CD4-positive, alpha-beta T cell treated with Interleukin-10 for 1 hour (primary cell): ENCODE measurements at regions not wholly inside any gene's neighbourhood (a gene's known extent, or its start where the extent isn't known, plus 50 kb on each side); places are given as distances from the start of the nearest gene placed in this dataset.

Experiments used
- DNase-seq: peaks from one replicate; pipeline ENCODE4 v3.0.0-alpha.2; 2020

DNA sequence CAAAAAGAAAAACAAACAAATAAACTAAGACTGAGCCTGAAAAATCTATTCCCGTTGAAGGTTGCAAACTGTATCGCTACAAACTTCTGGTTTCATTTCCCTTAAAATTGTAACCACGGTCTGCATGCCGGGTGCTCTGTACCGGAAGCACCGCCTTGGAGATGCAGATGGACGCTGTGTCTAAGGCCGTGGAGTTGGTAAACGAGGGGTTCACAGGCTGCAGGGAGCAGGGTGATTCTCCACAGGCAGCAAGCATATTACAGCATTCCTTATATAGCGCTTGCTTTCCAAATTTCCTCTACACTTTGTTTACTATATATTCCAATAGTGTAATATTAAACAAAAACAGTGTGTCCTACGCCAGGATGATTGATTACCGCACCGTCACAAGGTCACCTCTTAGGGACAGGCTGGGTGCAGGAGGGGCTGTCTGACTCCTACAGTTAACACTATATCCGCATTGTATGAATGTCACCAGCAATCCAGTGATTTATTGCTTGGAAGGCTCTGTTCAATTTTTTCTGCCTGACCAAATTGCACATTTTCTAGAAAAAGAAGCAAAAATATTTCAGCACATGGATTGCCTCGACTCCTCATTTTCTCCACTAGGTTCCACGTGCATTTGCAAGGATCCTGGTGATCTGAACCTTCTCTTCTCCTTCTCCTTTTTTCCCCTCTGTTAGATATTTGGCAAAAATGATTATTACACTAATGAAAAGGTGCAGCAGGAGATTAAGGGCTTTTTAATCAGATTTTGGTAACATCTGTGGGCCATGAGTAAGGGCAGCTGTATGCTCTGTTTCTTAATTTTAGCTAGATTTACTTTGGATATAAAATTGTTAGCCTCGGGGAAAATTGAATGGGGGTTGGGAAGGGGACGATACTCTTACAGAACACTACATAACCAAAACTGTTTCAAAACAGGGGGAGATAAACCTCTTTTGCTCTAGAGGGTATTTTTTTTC lies 325.8 kb upstream of the MGMT start:
- DNase-seq: no peak

DNA sequence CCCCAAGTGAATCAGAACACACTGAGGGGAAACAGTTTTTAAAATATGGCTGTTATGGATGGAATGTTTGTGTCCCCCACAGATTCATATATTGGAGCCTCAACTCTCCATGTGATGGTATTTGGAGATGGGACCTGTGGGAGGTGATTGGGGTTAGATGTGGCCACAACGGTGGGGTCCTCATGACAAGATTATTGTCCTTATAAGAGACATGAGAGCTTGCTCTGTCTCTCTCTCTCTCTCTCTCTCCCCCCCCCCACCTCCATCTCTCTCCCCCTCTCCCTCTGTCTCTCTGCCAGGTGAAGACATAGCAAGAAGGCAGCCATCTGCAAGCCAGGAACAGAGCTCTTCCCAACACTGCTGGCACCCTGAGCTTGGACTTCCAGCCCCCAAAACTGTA lies 315.8 kb upstream of the MGMT start:
- no peak for DNase-seq

DNA sequence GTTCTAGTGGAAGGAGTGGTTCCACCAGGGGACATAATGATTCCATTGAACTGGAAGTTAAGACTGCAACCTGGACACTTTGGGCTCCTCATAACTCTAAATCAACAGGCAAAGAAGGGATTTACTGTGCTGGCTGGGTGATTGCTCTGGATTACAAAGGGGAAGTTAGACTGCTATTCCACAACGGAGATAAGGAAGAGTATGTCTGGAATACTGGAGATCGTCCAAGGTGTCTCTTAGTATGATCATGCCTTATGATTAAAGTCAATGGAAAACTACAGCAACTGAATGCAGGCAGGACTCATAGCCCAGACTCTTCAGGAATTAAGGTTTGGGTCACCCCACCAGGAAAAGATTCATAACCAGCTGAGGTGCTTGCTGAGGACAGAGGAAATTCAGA lies 310.6 kb upstream of the MGMT start:
- DNase-seq: no peak

DNA sequence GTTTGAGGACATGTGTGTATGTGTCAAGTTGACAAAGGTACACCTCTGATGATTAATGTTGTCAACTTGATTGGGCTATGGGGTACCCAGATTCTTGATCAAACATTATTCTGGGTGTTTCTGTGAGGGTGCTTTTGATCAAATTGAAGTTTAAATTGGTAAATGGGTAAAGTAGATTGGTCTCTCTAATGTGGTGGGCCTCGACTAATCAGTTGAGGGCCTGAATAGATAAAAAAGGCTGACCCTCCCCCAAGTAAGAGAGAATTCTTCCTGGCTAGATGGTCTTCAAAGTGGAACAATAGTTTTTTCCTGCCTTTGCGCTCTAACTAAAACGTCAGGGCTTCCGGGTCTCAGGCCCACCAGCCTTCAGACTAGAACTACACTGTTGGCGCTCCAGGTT lies 309.9 kb upstream of the MGMT start:
- DNase-seq: no peak

DNA sequence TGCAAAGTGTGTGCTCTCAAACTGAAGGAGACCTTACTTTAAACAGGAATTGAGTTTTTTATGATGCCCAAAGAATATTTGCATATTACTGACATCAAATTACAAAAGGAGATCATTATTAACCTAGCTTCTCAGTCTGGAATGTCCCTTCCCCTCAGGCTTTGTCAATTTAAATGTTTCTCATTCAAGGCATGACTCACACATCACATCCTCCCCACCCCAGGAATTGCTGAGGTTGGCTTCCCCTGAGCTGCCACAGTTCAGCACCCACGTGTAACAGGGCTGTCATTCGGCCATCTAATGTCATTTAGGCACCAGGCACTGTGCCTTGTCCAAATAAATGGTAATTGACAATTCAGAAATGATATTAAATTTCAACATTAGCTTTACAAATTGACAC lies 305.9 kb upstream of the MGMT start:
- no peak for DNase-seq

DNA sequence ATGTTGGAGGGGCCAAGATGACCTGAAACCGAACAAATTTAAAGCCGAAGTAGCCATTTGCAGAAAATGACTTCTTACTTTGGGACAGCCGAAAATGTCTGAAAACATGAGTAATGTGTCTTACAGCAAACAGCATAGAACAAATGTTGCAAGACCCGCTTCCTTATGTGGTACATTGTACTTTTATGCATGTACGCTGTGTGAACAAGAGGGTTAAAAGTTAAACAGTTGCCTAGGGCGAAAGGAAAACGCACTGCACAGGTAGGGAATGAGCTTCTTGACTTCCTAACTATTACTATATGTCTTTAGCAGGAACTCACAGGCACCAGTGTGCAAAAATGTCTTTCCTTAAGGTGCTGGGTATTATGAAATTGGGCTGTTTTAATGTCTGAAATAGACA lies 303.5 kb upstream of the MGMT start:
- DNase-seq: no peak

DNA sequence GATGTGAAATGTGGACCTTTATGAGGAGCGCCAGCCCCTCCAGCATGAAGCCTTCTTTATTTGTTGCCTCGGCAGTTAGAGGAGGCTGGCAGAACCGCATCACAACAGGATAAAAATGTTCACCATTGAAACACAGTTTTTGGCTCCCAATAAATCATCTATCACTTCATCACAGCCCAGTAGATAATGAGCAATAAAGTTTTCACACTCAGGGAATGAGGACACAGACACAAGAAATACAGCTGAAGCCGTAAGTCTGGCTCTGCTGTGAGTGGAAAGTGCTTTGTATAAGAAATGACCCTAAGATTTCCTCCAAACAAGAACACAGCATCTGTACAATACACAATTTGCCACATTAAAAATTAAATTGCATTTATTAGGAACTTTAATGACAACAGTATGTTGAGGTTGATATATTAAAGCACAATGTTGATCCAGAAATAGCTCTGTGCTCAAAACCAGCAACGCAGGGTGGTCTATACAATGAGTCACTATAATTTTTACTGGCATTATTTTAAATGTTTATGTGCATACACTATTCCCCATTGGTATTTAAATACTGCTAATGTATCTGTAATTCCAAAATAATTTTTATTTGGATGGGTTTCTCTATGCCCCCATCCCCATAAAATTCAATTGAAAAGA lies 301.8 kb upstream of the MGMT start:
- DNase-seq: no peak

DNA sequence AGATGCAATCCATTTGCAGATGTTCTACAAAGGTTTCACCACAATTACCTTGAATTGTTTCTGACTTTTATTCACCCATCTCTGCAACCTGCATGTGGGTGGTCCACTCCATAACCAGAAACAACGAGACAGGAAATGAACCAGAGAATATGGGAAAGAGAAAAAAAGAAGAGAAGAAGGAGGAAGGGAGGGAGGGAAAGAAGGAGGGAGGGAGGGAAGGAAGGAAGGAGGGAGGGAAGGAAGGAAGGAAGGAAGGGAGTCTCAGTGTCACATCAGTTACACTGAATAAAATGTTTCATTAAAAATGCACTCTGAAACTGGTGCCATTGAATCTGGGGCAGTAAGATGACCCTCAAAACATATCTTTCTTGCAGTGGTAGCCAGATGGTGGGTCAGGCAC lies 301.3 kb upstream of the MGMT start:
- no peak for DNase-seq

DNA sequence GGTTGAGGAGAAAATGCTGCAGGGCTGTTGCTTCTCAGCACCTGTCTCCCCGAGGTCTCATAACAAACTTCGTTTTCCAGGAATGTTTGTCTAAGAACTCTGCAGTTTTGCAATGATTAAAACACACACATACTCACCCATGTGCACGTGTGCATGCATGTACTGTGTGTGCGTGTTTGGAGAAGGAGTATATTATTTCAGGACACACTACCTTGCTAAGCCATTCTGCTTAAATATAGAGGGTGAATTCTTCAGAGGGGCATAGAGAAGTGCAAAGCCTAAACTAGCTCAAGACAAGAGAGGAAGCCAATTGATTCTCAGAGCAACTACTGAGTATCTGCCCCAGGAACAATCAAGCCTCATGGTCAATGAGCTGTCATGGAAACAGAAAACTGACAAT lies 298.4 kb upstream of the MGMT start:
- no peak for DNase-seq

DNA sequence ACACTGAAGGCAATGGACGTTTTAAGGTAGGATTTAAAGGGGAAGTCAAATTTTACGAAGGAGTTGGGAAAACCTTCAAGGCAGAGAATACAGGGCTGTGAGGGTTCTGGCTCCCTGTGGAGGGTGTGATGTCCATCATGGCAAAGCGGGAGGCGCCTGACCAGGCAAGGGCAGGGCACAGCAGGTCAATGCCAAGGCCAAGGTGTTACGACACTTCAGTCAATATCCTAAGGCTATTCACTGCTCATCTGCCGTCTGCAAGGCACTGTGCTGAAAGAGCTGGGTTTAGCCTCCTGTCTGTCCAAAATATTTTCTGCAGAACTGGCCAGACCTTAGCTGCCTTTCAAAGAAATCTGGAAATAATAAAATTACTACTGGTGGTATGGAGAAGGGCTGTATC lies 297.9 kb upstream of the MGMT start:
- DNase-seq: no peak

DNA sequence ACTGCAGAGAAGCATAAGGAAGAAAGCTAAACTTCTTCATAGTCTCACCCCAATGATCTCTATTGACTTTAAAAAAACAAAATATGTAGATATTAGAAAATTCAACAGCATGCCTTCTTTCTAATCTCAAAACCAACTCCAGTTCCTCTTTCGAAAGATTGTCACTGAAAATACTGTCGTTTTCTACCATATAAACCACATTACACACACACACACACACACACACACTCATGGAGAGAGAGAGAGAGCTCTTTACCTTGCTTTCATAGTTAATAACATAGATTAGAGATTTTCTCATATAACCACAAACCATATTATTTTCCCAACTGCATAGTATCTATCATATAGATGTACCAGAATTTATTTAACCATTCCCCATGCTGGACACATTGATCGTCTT lies 296.2 kb upstream of the MGMT start:
- no peak for DNase-seq

DNA sequence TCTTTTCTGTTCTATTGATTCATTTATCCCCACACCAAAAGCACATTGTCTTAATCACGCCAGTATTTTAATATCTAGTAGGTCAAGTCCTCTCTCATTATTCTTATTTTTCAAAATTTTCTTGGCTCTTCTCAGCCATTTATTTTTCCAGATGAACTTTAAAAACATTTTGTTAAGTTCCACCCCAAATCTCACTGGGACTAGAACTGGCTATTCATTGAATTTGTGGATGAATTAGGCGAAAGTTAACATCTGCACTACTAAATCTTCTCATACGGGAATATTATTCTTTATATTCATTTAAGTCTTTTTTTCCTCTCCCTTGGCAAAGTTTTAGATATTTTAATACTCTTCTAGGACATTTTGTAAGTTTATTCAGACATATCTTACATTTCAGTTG lies 295.2 kb upstream of the MGMT start:
- DNase-seq: no peak

DNA sequence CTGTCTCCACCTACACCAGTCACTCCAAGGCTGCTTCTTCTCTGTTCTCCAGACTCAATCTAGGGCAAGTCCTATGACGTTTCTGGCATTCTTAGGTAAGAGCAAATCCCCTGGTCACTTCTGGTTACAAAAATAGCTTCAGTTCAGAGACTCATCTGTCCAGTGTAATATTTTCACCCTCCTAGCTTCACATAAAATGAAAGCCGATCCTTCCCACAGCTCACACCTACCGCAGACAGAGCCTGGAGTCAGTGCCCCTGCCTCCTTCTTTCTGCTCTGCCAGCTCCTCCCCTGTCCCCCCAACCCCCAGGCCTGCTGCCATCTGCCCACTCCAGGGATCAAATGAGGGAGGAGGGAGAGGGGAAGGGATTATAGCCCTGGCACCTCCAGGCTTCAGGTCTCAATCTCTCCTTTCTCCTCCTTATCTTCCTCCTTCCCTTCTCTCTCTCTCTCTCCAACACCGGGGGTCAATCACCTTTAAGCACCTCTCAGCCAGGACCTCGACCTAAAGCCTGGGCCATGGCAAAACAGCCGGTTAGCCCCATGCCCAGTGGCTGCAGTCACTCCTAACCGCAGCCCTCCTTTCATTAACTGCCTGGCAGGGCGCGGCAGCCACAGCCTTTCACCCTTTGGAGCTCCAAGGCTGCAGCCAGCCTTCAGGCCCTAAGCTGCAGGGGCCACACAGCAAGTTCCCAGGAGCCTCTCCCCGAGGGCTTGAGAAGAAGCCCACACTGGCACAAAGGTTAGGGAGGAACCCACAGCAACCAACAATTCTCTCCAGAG lies 292.6 kb upstream of the MGMT start:
- DNase-seq: no peak

DNA sequence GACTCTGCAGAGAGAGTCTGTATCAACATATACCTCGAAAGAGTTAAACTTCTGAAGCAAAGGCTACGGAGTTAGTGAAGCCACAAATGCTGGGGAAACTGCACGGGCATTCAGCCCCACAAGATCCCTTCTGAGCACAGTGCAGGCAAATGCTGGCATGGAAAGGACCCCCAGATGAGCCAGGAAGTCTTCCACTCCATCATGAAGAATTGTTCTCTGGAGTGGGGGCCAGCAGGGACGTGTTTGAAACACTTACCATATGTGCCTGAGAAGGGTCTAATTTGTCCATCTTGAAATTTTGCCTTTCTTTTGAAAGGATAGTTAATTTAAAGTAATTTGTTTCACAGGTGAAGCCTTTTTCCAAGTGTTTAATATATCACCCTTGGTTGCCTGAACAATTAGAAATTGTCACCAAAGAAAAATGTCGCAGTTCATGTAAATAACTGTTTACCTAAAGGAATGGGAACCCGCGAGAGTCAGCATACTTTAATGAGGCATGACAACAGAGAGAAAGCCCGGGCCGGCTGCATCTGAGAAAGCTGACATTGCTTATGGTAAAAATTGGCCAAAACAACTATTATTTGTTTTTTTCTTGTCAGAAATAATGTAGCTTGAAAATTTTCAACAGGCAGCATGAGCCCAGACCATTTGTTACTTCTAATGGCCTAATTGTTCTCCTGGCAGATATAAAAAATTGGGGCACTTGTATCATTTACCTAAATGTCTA lies 287.6 kb upstream of the MGMT start:
- DNase-seq: no peak

DNA sequence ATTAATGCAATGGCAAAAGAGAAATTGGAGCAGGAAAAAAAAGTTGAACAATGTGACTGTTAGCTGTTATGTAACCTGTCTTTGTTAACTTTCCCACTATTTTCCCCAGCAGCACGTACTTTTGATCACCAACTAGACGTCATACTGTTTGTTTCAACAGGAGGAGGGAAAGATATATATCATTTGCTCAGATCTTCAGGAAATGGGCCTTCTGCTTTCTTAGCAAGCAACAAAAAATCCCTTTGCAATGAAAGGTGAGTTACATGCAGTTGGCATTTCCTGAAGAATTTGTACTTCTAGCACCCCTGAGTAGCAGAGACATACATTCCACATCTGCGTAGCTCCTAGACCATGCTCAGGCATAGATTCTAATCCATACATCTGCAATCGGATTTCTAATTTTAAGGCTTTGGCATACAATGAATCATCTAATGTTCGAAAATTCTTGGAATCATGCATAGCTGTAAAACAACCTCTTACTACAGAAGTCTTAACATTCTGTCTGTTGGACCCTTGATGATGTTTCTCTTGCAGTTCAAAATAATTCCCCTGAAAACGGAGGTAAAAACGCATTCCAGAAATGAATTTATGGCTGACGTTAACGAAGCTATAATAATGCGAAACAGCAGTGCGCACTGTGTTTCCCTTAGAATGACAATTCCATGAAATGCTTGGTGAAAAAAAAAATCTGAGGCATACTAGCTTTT lies 286.9 kb upstream of the MGMT start:
- no peak for DNase-seq

DNA sequence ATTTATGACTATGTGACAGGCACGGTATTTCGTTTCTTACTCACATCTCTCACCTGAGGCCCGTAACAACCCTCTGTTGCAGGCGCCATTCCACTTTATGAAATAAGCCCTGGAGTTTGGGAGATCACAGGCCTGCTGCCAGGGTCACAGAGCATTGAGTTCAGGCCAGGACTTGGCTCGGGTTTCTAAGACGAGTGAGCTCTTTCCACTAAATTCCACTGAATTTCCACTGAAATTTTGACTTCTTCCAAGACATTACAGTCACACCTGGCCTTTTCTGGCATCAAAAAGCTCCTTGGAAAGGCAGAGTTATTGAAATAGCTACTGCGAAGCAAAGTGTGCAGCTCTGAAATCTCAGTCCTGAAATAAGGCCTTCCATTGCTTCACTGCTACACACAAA lies 282.8 kb upstream of the MGMT start:
- no peak for DNase-seq

DNA sequence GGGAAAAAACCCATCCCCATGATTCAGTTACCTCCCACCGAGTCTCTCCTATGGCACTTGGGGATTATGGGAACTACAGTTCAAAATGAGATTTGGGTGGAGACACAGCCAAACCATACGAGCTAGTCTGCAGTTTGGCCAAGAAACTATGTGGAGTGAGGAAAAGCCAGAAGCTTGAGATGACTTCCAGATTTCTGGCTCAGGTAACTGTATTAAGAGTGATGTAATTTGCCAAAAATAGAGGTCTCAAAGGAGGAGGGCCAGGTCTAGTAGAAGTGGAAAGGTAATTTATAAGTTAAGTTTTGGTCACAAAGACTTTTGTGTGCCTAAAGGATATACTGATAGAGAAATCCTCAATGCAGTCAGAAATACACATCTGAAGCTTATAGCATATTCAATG lies 279.7 kb upstream of the MGMT start:
- DNase-seq: no peak

DNA sequence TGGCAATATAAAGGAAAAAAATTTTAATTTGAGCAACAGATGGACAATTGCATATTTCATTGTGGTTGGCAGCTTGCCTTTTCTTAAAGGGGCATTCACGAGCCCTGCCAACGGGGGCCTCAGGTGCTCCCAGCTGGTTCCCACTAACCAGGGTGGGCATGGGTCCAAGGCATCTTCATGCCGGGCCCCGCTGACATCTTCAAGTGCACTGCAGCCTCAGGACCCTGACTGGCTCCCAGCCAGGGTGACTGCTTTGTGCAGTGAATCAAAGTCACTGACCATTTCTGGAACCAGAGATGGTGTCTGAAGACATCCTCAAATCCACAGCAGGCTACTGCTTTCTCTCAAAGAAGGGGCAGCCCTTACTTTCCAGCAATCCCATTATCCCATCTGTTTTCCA lies 275.2 kb upstream of the MGMT start:
- no peak for DNase-seq

DNA sequence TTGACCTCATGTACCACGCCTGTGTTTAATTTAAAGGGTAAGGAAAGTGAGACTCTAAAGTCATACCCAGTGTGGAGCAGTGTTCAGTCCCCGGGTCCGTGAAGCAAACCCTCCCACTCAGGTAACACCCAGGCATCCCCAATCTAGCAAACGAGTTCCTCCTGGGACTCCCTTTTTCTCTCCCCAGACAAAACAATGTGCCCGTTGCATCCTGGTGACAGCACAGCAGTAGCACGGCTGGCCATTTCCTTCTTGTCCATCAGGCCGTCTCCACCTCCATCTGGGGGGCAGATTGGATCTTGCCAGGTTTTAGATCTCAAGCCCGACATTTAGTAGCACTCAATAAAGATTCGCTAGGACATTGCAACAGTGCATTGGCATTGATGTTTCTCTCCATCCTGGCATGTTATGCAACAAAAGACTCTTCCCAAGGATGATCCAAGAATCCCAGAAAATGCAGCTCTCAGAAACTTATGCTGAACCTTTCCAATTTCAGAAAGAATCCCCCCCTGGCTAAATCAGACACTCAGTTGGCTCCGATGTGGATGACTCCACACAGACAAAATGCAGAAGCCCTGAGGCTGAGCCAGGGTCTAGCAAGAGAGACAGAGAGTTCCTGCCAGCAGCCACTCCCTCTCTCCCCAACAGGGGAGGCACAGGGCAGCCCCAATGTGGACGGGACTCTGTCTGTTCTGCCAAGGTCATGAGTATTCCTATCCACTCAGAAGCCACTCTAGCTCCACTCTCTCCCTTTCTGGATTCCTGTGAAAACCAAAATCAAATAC lies 274.5 kb upstream of the MGMT start:
- DNase-seq: no peak

DNA sequence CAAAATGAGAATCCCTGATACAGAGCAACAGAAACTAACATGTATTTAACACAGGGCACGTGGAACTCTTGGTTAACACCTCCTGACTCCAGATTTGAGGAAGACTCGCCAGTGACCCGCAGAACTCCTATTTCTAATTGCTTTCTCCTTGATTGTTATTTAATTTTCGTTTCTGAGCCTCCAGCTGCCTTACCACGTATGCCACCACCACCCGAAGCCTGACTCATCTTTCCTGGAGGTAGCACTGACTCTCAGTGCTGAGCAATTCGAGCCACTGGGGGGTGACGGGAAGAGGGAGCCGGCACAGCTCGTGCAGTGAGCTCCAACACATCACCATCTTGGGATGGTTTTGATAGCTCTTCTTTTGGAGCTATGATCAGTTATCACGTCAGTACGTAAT lies 273.9 kb upstream of the MGMT start:
- no peak for DNase-seq

DNA sequence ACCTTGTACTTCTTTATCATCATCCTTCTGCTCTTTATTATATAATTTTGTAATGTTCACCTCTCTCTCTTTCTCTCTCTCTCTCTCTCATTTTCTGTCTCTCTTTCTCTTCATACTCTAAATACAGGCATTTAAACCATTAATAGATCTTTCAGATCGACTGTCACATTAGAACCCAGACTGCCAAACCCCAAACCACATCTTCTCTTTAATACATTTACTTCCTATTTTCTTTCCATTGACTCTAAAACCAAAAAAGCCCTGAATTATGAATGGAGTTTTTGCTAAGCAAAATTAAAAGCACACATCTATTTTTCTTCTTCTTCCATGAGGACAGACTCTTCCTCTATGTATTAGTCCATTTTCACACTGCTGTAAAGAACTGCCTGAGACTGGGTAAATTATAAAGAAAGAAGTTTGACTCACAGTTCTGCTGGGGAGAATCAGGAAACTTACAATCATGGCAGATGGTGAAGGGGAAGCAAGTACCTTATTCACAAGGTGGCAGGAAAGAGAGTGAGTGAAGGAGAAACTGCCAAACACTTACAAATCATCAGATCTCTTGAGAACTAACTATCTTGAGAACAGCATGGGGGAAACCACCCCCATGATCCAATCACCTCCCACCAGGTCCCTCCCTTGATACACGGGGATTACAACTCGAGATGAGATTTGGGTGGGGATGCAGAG lies 272.7 kb upstream of the MGMT start:
- DNase-seq: no peak
